ENCODE measurements at regions not wholly inside any gene's neighbourhood (a gene's known extent, or its start where the extent isn't known, plus 50 kb on each side); places are given as distances from the start of the nearest gene placed in this dataset.

DNA sequence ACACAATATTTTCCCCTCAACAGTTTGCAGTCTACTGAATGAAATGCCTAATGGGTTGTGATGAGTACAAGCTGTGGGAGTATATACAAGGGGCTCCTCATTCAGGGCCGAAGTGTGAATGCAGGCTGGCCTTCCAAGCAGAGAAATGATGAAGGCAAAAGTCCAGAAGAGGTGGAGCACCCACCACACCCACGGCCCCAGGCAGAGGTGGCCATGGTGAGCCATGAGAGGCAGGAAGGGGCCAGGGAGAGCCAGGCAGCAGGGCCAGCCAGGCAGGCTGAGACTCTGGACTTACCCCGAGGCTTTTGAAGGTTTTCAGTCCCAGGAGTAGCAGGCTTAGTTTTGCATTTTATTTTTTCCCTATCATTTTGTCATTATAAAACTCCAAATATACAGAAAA is 218.1 kb downstream of the AUH start:
- TF ChIP-seq CTCF (IDR thresholded peaks at IDR 0.05; ENCODE audit: low read depth, low read length), result no peak
- H3K4me3 ChIP-seq (ENCODE audit: low read depth, low read length), result no peak overlapping the region

GRCh38 chr9:91144769-91145168 is 216.9 kb downstream of the AUH start:
- no peak for TF ChIP-seq CTCF (IDR thresholded peaks at IDR 0.05; ENCODE audit: low read depth, low read length)
- no peak overlapping the region for H3K4me3 ChIP-seq (ENCODE audit: low read depth, low read length)

GRCh38 chr9:91145496-91145895 is 216.2 kb downstream of the AUH start:
- no peak for TF ChIP-seq CTCF (IDR thresholded peaks at IDR 0.05; ENCODE audit: low read depth, low read length)
- H3K4me3 ChIP-seq (ENCODE audit: low read depth, low read length), result no peak overlapping the region

DNA sequence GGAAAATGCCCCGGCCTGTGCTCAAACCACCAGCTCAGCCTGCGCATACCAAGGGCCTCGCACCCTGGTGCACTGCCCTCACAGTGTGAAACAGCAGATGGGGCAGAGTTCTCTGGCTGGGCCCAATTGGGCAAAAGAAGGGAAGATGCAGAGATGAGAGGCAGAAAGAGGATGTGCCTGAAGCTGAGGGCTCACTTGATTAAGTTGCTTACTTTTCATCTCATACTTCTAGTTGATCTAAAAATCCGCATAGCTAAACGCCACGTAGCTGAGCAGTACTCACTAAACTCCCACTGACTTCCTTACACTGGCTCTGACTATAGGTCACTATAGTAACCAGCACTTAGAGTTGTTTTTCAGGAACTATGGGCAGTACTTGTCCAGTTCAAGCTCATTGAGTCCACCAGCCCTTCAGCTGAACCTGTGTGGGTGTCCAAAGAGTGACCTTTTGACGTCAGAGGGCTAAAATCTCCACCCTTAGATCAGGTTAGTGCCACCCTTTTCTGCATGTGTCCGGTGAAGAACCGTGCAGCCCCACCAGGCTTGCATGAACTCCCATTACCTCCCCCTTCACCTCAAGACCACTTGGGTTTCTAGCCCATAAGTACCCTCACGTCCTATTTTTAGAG is 215.2 kb downstream of the AUH start:
- TF ChIP-seq CTCF (IDR thresholded peaks at IDR 0.05; ENCODE audit: low read depth, low read length), result no peak
- H3K4me3 ChIP-seq (ENCODE audit: low read depth, low read length), result no peak overlapping the region

- H3K4me3 ChIP-seq (ENCODE audit: low read depth, low read length), result no peak overlapping the region
- TF ChIP-seq CTCF (IDR thresholded peaks at IDR 0.05; ENCODE audit: low read depth, low read length), result no peak
These were observed 214.5 kb downstream of the AUH start for GRCh38 chr9:91147079-91147708.

GRCh38 chr9:91148306-91148705 is 213.4 kb downstream of the AUH start:
- no peak for TF ChIP-seq CTCF (IDR thresholded peaks at IDR 0.05; ENCODE audit: low read depth, low read length)
- H3K4me3 ChIP-seq (ENCODE audit: low read depth, low read length), result no peak overlapping the region

DNA sequence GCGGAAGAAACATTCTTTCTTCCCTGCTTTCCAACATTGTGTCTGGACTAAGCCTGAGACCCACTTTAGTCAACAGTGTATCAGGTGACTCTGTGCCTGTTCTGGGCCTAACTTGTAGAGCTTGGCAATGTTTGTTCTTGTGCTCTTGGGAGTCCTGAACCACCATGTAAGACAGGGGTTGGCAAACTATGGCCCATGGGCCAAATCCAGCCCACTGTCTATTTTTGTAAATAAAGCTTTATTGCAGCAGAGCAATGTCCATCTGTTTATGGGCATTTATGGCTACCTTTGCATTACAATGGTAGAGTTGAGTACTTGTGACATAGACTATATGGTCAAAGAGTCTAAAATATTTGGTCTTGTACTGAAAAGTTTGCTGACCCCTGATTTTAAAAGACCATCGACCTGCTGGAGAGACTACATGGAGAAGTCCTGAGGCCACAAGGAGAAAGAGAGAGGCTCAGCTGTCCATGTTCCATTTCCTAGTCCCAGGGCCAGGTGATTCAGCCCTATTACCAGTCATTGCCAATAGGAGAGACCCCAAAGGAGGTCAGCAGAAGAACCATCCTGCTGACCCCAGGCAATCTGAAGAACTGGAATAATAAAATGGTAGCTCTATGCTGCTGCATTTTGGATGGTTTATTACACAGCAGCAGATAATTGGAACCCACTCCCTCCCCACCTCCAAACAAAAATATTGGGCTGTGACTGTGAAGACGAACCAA is 211.3 kb downstream of the AUH start:
- H3K4me3 ChIP-seq (ENCODE audit: low read depth, low read length), result no peak overlapping the region
- no peak for TF ChIP-seq CTCF (IDR thresholded peaks at IDR 0.05; ENCODE audit: low read depth, low read length)

Measured in WI38 (cell line).